GM21390 (cell line): ENCODE measurements at regions not wholly inside any gene's neighbourhood (a gene's known extent, or its start where the extent isn't known, plus 50 kb on each side); places are given as distances from the start of the nearest gene placed in this dataset.
A peak's percentile ranks its signal among the peaks of the same experiment; 100 is the strongest.
"Not testable (repeated sequence)": the region's sequence is repeated elsewhere in the genome, so short reads cannot be mapped to it uniquely, and the experiment has no call there.

Experiments
- ATAC-seq: cut with Tn5 transposase; IDR thresholded peaks from one replicate; pipeline ENCODE4 v1.9.1; 2021; ENCODE audit not compliant: unreplicated experiment

GRCh38 chr2:89855752-89856151 is 1164.3 kb downstream of the RPIA start:
- not testable (repeated sequence) for ATAC-seq

GRCh38 chr2:89856305-89856704 is 1164.8 kb downstream of the RPIA start:
- not testable (repeated sequence) for ATAC-seq

- not testable (repeated sequence) for ATAC-seq
Observed at GRCh38 chr2:89862164-89862563, 1170.7 kb downstream of the RPIA start.

- not testable (repeated sequence) for ATAC-seq
Observed at GRCh38 chr2:89863209-89863608, 1171.7 kb downstream of the RPIA start.

- not testable (repeated sequence) for ATAC-seq
Observed at GRCh38 chr2:89874810-89875595, 1183.5 kb downstream of the RPIA start.

DNA sequence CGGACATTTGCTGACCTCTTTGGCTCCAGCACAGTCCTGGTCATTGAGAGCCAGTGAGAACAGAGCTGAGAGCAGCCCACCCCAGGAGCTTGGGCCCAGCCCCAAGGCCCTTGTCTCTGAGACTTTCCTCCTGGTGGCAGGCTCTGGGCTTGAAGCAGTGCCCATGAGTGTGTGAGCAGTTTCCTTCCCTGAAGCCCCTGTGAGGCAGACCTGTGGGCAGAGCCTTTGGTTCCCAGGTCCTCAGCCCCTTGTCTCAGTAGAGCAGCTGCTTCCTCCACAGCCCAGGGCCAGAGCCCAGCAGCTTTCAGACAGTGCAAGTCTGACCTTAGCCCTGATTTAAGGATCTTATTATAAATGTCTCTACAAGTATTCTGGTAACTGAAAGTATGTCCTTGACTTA is 1185.0 kb downstream of the RPIA start:
- not testable (repeated sequence) for ATAC-seq

GRCh38 chr2:89876878-89877277 is 1185.4 kb downstream of the RPIA start:
- not testable (repeated sequence) for ATAC-seq

GRCh38 chr2:89882880-89883279 is 1191.4 kb downstream of the RPIA start:
- peak; percentile 75 for ATAC-seq

DNA sequence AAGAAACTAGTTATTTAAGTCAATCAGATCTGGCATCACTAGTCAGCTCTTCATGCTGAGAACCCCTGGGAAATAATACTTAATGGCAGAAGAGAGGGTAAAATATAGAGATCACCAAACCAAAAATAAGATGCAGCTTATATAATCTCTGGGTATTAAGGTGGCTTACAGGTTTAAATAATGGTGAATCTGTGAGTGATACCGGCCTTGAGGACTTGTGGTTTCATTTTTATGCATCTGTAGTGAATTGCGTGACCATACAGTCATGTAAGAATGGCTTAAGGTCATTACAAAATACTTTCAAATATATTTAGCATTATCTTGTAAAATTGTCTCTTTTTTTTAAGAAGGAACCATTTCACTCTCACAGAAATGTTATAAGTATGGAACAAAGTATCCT is 1192.2 kb downstream of the RPIA start:
- ATAC-seq = not testable (repeated sequence)

GRCh38 chr2:89885071-89885470 is 1193.6 kb downstream of the RPIA start:
- not testable (repeated sequence) for ATAC-seq

GRCh38 chr2:89888693-89889092 is 1197.2 kb downstream of the RPIA start:
- not testable (repeated sequence) for ATAC-seq

DNA sequence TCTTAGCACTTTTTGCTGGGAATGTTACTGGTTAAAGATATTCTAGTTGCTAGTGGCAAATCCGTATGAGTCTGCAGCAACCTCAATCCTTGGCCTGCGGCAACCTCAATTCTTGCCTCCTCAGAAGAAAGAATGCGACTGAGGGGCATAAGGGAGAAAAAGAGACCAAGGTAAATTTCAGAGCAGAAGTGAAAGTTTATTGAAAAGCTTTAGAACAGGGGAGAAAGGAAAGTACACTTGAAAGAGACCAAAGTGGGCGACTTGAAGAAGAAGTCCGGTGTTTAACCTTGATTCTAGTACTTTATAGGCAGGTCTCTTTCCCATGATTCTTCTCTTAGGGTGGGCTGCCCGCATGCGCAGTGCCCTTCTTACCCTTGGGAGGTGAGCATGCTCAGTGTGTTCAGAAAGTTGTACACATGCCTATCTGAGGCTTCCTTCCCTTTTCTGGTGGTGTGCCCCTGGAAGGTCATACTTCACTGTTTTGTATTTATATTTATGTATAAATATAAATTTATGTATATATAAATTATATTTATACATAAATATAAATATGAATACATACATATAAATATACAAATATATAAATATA is 1198.8 kb downstream of the RPIA start:
- ATAC-seq = not testable (repeated sequence)

DNA sequence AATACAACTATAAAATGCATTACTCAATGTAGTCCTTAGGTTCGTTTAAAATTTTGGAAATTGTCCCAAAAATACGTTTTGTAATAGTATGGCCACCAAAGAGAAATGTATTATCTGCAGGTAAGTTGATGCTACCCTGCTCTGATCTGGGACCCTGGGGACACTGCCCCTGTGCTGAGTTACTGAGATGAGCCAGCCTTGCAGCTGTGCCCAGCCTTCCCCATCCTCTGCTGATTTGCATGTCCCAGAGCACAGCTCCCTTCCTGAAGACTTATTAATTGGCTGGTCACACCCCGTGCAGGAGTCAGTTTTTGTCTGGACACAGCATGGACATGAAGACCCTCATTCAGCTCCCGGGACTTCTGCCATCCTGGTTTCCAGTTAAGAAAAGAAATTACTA is 1203.5 kb downstream of the RPIA start:
- not testable (repeated sequence) for ATAC-seq

- ATAC-seq = not testable (repeated sequence)
Observed at GRCh38 chr2:89895629-89896028, 1204.2 kb downstream of the RPIA start.

DNA sequence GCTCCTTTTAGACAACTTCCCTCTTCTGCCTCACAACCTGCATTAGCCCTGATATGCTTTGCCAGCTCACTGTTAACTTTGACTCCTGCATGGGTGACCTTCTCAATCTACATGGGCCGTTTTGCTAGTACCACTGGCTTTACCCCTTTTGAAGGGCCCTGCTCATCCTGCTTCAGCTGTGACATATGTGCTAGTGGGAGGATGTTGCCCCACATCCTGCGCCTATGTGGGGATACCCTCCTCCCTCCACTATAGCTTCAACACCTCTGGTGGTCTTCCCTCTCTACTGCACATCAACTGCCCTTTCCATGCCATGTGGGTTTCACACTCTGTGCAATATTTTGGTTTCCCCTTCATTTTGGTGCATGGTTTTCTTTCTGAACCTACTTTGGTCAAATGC is 1235.5 kb downstream of the RPIA start:
- ATAC-seq = not testable (repeated sequence)

- not testable (repeated sequence) for ATAC-seq
Observed at GRCh38 chr2:89935436-89935835, 1244.0 kb downstream of the RPIA start.

GRCh38 chr2:89936011-89936410 is 1244.5 kb downstream of the RPIA start:
- ATAC-seq = not testable (repeated sequence)

- not testable (repeated sequence) for ATAC-seq
Observed at GRCh38 chr2:89936559-89936958, 1245.1 kb downstream of the RPIA start.

- peak; percentile 96 for ATAC-seq
Observed at GRCh38 chr2:89938756-89939155, 1247.3 kb downstream of the RPIA start.

GRCh38 chr2:89944267-89944666 is 1252.8 kb downstream of the RPIA start:
- not testable (repeated sequence) for ATAC-seq

- ATAC-seq = not testable (repeated sequence)
Observed at GRCh38 chr2:89945004-89945616, 1253.6 kb downstream of the RPIA start.
